ENCODE measurements at regions not wholly inside any gene's neighbourhood (a gene's known extent, or its start where the extent isn't known, plus 50 kb on each side); places are given as distances from the start of the nearest gene placed in this dataset.
"Not testable (repeated sequence)": the region's sequence is repeated elsewhere in the genome, so short reads cannot be mapped to it uniquely, and the experiment has no call there.

DNA sequence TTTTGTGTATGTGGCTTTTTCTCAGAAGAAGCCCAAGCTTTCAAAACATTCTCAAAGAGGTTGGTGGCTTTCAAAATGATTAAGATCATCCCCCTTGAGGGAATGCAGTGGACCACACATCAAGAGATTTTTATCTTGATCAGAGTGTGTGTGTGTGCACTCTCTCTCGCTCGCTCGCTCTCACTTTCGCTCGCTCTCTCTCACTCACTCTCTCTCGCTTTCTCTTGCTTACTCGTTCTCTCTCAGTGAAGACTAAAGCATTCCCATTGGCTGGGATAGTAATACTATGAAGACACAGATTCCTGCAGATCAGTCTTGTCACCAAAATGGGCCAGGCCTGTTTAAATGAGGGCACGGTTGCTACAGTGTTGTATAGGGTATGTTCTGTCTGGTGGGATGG lies 365.7 kb downstream of the EDEM1 start:
- no peak for DNase-seq

DNA sequence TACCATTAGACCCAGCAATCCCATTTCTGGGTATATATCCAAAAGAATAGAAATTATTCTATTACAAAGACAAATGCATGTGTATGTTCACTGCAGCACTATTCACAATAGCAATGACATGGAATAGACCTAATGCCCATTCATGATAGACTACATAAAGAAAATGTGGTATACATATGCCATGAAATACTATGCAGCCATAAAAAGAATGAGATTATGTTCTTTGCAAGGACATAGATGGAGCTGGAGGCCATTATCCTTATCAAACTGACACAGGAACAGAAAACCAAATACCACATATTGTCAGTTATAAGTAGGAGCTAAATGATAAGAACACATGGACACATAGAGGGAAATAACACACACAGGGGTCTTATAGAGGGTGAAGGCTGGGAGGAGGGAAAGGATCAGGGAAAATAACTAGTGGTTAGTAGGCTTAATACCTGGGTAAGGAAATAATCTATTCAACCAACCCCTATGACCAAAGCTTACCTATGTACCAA lies 366.8 kb downstream of the EDEM1 start:
- DNase-seq: no peak

DNA sequence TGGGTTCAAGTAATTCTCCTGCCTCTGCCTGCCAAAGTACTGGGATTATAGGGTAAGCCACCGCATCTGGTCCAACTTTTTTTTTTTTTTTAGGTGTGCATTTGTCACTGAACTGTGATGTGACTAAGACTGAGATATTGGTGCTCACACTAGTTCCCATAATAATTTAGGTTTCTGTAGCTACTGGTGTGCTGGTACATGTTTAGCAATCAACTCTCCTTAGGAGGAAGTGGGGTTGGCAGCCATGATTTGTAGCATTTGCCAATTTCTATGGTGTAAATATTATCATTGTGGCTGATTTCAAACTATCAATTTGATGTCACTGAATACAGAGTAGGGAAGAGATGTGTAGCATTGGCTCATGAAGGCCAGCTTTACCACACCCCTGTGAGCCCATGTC lies 372.7 kb downstream of the EDEM1 start:
- no peak for DNase-seq

DNA sequence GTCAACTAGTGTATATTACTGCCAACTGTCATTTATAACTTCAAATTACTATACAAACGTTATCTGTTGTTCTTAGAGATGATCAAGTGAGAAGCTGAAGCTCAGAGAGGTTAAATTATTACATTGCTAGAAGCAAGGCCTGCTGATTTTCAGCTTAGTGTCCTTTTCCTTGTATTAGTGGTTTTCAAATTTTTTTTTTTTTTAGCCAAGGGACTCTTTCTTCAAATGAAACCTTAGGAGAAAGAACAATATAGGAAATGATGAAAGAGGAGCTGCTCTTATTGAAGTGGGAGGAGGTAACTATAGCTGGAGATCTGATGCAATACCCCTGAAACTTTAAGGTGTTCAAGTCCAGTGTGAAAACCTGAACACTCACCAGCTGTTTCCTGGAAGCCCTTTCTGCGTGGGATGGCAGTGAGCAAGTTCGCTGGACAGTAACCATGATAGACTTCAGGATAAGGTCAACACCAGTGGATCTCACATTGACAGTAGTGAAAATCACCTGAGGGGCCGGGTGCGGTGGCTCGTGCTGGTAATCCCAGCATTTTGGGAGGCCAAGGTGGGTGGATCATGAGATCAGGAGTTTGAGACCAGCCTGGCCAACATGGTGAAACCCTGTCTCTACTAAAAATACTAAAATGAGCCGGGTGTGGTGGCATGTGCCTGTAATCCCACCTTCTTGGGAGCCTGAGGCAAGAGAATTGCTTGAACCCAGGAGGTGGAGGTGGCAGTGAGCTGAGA lies 376.2 kb downstream of the EDEM1 start:
- DNase-seq: no peak

DNA sequence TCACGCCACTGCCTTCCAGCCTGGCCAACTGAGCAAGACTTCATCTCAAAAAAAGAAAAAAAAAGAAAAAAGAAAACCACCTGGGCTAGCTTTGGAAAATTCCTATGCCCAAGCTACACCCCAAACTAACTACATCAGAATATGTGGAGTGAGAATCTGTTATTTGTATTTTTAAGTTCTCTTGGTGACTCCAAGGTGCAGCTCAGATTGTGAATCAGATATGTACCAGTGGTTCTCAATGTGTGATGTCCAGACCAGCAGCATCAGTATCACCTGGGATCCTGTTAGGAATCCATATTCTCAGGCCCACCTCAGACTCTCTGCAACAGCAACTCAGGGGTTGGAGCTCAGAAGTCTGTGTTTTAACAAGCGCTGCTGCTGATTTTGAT lies 376.8 kb downstream of the EDEM1 start:
- DNase-seq: no peak

DNA sequence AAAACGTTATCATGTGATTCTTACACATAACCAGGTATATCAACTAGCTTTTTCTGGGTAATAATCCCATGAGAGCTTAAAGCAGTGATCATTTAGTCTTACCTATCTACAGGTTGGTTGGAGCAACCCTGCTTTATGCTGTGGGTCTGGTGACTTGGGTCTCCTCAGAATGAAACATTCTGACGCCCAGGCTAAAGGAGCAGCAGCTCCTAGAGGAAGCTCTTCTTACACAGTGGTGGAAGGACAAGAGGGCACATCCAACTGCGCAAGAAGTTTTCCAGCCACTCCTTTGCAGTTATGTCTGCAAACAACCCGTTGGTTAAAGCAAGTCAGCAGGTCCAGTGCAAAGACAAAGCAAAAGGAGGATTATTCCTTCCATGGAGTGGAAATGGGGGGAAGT lies 377.5 kb downstream of the EDEM1 start:
- DNase-seq: no peak

DNA sequence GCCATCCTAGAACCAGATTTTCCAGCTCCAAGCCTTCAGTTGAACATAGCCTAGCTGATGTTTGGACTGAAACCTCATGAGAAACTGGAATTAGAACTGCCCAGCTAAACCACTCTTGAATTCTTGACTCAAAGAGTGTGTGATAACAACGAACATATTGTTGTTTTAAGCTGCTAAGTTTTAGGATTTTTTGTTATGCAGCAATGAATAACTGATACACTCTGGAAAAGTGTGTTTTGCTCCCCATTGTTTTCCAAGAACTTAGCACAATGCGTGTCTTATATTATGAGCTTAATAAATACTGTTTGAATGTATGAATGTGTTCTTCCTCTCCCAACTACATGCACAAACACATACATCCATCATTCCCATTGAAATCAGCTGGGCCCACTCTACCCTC lies 379.6 kb downstream of the EDEM1 start:
- DNase-seq: no peak

DNA sequence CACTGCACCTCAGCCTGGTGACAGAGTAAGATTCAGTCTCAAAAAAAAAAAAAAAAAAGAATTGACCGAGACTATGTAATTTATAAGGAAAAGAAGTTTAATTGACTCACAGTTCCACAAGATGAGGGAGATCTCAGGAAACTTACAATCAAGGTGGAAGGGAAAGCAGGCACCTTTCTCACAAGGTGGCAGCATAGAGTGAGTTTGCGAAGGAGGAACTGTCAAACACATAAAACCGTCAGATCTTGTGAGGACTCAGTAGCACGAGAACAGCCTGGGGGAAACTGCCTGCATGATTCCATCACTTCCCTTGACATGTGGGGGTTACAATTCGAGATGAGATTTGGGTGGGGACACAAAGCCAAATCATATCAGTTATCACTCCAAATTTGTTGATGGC lies 380.9 kb downstream of the EDEM1 start:
- DNase-seq: no peak

DNA sequence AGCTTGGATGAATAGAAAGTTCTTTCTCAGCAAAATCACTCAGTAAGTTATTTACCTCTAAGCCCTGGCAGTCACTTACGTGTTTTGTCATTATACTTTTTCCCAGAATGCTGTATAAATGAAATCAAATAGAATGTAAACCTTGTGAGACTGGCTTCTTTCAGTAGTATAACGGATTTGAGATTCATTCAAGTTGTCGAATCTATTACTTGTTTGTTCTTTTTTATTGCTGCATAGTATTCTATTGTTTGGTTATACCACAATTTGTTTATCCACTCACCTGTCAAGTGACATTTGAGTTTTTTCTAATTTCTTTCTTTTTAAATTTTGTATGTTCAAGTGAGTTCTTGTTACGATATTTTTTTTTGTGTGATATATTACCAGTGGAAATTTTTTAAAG lies 381.6 kb downstream of the EDEM1 start:
- no peak for DNase-seq

DNA sequence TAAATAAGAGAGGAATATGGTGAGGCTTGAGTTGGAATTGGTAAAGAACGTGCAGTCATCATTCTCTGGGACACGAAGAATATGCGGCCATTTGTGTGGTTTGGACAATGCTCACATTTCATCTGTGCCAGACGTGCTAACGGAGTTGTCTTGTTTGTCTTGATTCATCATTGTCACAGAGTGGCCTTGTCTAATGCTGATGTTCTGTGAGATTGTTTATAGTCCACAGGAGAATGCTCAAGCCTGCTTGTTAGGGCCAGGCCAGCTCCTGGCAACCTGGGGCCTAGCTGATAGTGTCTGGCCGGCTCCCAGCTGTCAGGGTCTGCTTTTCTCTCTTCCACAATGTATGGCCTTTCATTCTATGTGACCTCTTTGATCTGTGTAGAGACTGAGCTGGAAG lies 384.7 kb downstream of the EDEM1 start:
- no peak for DNase-seq

DNA sequence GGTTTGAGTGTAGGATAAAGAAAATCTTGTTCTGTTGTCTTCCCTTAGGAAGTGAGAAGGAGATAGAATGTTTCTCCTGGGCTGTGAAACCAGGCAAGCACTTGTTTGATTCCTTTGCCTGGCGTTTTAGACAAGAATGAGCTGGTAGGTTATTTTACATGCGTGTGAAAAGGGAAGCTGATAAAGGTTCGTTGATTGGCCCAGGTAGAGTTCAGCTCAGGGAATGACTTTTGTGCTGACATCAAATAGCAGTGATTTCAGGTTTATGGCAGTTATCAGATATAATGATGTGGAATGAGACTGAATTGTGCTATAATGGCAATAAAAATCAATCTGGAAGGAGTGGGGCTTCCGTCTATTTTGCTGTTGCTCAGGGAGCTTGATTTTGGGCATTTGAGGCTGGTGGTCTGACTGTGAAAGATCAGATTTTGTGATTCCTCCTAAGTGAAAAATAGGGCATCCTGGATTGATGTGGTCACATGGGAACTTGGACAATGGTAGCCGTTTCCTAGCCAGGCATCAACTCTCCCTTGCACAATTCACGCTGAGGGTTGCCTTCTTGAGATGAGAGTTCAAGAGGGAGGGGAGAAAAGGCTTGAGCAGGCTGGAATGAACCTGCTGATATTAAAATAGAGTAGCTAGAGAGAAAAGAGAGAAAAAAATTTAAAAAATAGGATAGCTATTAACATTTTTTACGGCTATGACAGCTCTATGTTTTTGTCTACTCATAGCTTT lies 388.9 kb downstream of the EDEM1 start:
- DNase-seq: no peak

DNA sequence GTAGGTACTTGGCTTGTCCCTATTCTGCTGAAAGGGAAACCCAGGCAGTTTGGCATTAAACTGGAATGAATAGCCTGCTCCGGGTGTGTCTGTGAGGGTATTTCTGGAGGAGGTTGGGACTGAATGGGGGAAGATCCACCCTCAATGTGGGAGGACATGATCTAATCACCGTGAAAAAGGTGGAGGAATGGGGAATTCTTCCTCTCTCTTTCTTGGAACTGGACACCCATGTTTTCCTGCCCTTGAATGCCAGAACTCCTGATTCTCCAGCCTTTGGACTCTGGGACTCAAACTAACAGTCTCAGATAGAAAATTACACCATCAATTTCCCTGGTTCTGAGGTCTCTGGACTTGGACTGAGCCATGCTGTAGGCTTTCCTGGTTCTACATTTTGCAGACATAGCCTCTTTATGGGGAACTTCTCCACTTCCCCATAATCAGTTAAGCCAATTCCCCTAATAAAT lies 391.7 kb downstream of the EDEM1 start:
- no peak for DNase-seq

DNA sequence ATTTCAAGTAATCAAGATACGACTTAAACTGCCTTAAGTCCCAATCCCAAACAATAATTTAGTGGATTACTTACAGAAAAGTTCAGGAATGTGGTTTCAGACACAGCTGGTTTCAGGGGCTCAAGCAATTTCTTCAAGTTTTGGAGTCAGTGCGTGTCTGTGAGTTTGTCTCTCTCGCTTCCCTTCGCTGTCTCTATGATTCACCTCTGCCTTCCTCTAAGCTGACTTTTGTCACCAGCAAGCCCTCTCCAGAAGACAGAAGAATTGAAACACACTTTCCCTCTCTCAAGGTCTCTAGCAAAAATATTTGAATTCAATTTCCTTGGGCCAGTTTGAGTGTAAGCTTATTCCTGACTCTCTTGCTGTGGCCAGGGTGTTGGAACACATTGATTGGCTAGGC lies 392.4 kb downstream of the EDEM1 start:
- DNase-seq: no peak

DNA sequence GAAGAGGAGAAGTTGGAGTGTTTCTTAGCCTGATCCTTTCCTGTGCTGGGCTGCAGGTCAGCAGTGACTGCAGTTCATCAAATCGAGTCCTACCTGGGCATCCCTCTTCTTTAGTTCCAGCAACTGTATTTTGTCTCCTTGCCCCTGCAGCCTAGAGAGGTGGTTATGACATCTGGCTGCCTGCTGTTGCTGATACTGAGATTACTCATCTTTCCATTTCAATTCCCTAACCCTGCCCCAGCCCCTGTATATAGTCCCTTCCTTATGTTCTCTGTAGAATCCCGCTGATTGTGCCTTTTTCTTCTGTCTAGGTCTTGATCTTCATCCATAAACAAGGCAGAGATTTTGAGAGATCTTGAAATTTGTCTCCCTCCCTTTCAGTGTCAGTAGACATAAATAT lies 393.3 kb downstream of the EDEM1 start:
- DNase-seq: no peak

DNA sequence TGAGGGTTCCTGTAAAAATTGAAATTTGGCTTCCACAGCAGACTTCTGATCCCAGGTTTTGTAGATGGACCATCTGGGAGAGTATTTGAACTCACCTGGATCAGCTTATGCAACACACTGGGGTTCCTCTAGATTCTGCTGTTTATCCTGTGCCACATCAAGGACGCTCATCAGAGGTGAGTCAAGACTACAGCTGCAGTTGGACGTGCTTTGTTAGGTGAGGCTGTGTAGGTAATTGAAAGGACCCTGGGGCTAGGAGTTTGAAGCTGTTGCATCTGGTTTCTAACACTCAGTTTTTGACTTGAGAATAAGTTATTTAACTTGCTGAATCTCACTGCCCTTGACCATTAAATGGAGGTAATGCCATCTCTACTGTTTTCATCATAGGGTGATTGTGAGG lies 394.2 kb downstream of the EDEM1 start:
- DNase-seq: no peak

DNA sequence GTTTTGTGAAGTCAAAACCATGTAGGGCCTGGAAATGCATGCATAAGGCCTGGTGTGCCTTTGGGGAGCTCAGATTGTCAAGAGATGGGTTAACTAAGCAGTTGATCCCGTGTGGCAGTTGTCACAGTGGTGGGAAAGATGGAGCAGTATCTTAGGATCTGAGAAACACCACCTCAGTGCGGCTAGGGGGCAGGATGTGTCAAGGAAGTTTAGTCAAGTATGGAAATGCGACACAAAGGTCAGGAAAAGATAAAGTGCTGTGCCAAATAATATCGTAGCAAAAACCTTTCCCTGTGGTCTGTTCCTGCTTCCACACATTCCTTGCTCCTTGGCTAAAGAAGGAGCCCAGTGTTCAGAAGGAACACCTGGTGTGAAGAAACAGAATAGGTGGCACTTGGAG lies 396.4 kb downstream of the EDEM1 start:
- DNase-seq: no peak

DNA sequence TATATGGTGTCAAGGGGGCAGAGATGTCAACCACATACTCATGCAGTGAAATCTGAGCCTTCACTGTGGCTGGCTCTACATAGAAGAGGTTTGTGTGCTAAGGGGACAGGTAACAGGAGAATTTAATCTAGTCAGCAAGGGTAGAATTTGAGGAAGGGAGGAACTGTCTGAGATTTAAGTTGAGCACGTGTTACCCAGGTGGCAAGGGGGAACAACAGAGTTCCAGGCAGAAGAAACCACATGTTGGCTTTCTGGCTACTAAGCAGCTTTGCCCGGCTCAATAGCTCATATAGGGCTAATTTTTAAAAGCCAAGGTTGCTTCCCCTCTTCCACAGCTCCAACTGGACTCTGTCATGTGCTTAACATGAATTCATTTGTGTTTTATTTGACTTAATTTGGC lies 397.6 kb downstream of the EDEM1 start:
- DNase-seq: no peak

DNA sequence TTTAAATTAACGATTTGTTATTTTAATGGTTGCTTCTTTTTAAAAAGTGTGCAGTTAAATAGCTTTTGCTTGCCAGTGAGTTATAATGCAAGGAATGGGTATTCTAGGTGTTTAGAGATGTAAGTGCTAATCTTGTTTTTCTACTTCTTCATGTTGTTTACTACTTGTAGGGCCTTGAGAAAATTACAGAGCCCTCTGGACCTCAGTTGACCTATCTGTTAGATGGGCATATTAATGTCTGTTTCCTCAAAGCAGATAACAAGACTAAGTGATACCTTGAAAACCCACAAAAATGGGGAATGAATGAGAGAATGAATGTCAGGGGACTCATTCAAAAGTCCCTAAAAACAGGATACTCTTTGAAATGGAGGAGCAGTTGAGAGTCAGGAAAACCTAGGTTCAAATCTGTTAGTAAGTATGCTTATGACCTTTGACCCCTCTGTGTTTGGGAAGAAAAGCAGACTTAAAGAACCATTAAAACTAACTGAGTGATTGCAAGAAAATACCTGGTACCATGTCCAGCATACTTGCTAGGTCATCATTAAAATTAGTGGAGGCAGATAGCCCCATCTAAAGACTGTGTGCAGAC lies 419.5 kb downstream of the EDEM1 start:
- DNase-seq: no peak

DNA sequence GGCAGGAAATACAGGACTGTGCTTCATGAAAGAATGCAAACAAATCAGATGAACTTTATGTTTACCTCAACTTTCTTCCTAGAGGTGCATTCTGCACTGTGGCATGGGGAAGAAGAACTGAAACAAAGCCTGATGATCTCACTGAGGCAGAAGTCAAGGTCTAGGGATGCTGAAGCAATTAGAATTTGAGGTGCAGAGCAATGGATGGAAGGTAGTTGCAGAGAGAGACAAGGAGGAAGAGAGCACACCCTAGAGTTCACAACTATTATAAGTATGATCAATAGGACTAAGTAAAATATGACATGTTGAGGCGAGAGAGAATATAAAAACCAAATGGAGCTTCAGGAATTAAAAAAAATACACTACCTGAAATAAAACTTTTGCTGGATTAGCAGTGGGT lies 420.1 kb downstream of the EDEM1 start:
- DNase-seq: no peak

DNA sequence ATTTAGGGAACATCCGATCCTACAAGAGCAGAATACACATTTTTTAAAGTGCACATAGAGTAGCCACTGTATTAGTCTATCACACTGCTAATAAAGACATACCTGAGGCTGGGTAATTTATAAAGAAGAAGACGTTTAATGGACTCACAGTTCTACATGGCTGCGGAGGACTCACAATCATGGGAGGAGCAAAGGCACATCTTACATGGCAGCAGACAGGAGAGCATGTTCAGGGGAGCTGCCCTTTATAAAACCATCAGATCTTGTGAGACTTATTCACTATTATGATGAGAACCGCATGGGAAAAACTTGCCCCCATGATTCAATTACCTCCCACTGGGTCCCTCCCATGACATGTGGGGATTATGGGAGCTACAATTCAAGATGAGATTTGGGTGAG lies 421.5 kb downstream of the EDEM1 start:
- not testable (repeated sequence) for DNase-seq

DNA sequence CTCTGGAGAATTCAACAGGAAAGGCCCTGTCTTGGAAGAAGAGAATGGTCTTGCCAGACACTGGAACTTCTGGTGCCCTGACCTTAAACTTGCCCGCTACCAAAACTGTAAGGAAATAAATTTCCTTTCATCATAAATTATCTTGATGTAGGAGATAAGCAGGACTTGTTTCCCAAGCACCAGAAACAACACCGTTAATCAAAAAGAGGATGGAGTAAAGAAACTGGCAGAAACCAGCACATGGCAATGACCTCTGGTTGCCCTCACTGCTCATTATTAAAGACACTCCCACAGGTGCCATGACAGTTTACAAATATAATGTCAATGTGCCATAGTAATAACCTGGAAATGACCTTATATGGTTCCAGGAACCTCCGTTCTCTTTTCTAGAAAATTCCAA lies 426.1 kb downstream of the EDEM1 start:
- DNase-seq: no peak

DNA sequence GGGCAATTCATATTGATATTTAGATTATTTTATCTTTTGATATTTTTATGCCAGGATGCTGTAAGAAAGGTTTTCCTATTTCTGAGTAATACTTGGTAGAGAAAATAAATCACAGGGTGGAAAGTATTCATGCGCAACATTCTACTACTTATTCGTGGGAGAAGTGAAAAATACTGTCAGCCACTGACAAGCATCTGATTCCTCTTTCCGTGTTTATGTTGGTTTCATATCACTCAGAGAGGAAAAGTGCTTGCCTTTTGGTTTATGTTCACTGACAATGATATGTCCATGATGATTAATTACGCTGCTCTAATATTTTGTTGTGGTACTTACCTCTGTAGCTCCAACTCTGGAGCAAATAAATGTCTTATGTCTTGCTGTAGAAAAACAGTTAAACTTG lies 429.4 kb downstream of the EDEM1 start:
- DNase-seq: no peak

DNA sequence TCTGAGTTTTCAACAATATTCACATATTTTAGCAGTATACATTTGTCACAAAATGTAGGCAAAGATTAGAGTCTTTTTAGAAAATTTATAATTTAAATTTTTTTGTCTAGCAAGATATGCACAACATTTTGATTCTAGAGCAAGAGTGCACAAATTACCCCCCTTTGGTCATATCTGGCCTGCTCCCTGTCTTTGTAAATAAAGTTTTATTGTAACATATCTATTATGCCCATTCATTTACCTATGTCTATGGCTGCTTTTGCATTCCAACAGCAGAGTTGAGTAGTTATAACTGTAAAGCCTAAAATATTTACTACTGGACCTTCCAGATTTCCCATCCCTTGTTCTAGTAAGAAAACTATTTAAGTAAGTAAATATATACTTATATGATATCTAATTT lies 430.7 kb downstream of the EDEM1 start:
- DNase-seq: no peak

DNA sequence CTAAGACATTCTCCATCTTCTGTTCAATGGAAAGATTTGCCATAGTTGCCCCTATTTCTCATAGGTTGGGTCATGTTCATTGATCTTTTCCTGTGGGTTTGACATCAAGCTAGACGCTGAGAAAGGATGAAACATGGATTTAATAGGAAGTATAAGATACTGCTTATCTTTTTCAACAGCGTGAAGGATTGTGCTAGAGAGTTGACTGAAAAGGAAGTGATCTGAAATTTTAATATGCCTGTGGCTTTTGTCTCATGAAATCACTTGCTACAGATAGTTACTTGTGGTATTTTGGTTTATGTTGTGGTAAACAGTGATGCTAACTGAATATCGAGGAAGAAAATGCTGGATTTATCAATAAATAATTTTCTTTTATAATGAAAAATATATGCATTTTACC lies 442.9 kb downstream of the EDEM1 start:
- no peak for DNase-seq
